Left lung (tissue), 4 donors: ENCODE measurements at regions not wholly inside any gene's neighbourhood (a gene's known extent, or its start where the extent isn't known, plus 50 kb on each side); places are given as distances from the start of the nearest gene placed in this dataset.

Source experiments
- ATAC-seq: fragments of 200-7000 bp; cut with Tn5 transposase; one replicate; pipeline ENCODE4 v1.9.1; 2020; ENCODE audit warnings: moderate library complexity
- DNase-seq, 4 donors: peaks; one replicate each; pipeline ENCODE4 v3.0.0-alpha.2; 2013 to 2020
- H3K27ac ChIP-seq, 2 donors: fragments of 200-600 bp; sonication (generic) in 1 of 2; one replicate each; pipeline versions ENCODE4 v1.5.0 to v1.8.0; 2020 to 2021
- H3K27me3 ChIP-seq, 2 donors: fragments of 200-600 bp; sonication (generic) in 1 of 2; one replicate each; pipeline versions ENCODE4 v1.5.0 to v1.8.0; 2020 to 2021
- H3K36me3 ChIP-seq, 2 donors: fragments of 200-600 bp; sonication (generic) in 1 of 2; one replicate each; pipeline versions ENCODE4 v1.5.0 to v1.8.0; 2020 to 2021
- H3K4me1 ChIP-seq, 2 donors: fragments of 200-600 bp; one replicate each; pipeline ENCODE4 v1.8.0; 2021
- H3K4me3 ChIP-seq, 2 donors: fragments of 200-600 bp; sonication (generic) in 1 of 2; one replicate each; pipeline versions ENCODE4 v1.5.0 to v1.8.0; 2020 to 2021; ENCODE audit warnings: mild to moderate bottlenecking in 1 of 2
- H3K9me3 ChIP-seq, 2 donors: fragments of 200-600 bp; sonication (generic) in 1 of 2; one replicate each; pipeline versions ENCODE4 v1.5.0 to v1.8.0; 2020 to 2021
- intact Hi-C, 2 donors: fragments of 100-400 bp; cut with DNase I; formaldehyde crosslinking; loops; one replicate each; pipeline versions ENCODE4 v1.11.2 to v1.14.2; 2022
- TF ChIP-seq, protein P1 (sequence below), 2 donors: fragments of 200-600 bp; sonication (generic) in 1 of 2; IDR thresholded peaks; one replicate each; pipeline versions ENCODE4 v1.5.0 to v1.8.0; 2021; ENCODE audit warnings: antibody characterized with exemption in 2 of 2
- donor health status: DM: no; HTN: yes; CAD: no.
- donor health status: DM: no; HTN: no; CAD: no.

DNA sequence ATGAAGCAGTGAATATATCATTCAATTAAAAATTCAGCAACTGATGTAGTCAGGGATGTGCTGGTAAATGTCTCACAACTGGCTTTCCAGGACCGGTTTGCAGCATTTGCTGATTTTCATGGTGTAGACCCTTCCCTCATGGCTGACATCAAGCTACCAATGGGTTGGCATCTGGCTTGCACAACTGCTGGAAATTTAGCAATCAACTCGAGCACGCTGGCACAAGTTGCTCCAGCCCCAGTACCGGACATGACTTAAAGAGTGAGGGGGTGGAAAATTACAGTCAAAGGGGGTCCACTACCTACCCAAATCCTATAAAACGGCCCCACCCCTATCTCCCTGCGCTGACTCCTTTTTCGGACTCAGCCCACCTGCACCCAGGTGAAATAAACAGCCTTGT lies 198.4 kb upstream of the NRP1 start:
- ATAC-seq (no peak), DNase-seq (no peak)
- Histone ChIP-seq H3K27ac (no peak overlapping the region), H3K27me3 (no peaks in the 10 kb centered on the region), H3K36me3 (no peaks in the 10 kb centered on the region), H3K4me1 (no peaks in the 10 kb centered on the region), H3K9me3 (peaks cover 0 to 2% of the 10 kb centered on the region in 2 donors), H3K4me3 (no peak overlapping the region)
- TF ChIP-seq, protein P1, sequence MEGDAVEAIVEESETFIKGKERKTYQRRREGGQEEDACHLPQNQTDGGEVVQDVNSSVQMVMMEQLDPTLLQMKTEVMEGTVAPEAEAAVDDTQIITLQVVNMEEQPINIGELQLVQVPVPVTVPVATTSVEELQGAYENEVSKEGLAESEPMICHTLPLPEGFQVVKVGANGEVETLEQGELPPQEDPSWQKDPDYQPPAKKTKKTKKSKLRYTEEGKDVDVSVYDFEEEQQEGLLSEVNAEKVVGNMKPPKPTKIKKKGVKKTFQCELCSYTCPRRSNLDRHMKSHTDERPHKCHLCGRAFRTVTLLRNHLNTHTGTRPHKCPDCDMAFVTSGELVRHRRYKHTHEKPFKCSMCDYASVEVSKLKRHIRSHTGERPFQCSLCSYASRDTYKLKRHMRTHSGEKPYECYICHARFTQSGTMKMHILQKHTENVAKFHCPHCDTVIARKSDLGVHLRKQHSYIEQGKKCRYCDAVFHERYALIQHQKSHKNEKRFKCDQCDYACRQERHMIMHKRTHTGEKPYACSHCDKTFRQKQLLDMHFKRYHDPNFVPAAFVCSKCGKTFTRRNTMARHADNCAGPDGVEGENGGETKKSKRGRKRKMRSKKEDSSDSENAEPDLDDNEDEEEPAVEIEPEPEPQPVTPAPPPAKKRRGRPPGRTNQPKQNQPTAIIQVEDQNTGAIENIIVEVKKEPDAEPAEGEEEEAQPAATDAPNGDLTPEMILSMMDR (IDR thresholded peaks at IDR 0.05): no peak
- intact Hi-C loops: no loop called here

DNA sequence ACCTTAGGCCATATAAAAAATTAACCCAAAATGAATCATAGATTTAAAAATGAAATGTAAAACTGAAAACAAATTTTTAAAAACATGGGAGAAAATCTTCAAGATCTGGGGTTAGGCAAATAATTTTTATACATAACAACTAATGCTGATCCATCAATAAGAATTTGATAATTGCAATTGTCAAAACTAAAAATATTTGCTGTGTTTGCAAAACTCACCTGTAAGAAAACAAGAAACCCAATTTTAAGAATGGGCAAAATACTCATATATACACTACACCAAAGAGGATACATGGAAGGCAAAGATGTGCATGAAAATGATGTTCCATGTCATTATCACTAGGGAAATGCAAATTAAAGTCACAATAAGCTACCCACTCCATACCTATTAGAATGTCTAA lies 194.8 kb upstream of the NRP1 start:
- H3K27ac ChIP-seq: no peak overlapping the region
- DNase-seq (no peak), ATAC-seq (no peak)
- H3K9me3 ChIP-seq: peaks cover 0 to 2% of the 10 kb centered on the region in 2 donors
- H3K27me3 ChIP-seq: no peaks in the 10 kb centered on the region
- intact Hi-C loops: no loop called here
- no peaks in the 10 kb centered on the region for H3K36me3 ChIP-seq
- H3K4me1 ChIP-seq: no peaks in the 10 kb centered on the region
- TF ChIP-seq, protein P1 (IDR thresholded peaks at IDR 0.05): no peak
- H3K4me3 ChIP-seq: no peak overlapping the region

DNA sequence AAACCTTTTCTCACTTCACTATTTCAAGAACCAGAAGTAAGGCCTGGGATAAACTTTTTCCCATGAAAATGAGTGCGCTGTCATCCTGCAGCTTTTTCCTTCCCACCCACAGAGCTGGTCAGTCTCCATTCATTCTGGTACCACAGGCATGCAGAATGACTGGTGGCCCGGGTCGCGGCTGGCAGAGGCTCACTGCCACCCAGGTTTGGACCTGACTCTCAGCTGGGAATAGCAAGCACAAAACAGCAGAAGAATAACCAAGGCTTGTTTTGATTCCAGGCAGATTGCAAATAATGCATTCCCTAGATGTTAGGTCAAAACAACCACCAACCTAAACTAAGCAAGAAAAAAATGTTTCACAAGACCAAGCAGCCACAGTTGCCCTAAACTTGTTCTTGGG lies 190.5 kb upstream of the NRP1 start:
- TF ChIP-seq, protein P1 (IDR thresholded peaks at IDR 0.05): no peak
- DNase-seq: no peak
- Histone ChIP-seq H3K9me3 (peaks cover 0 to 2% of the 10 kb centered on the region in 2 donors), H3K27me3 (no peaks in the 10 kb centered on the region), H3K27ac (no peak overlapping the region), H3K4me3 (no peak overlapping the region), H3K4me1 (no peaks in the 10 kb centered on the region), H3K36me3 (no peaks in the 10 kb centered on the region)
- no peak for ATAC-seq
- intact Hi-C loops: no loop called here

DNA sequence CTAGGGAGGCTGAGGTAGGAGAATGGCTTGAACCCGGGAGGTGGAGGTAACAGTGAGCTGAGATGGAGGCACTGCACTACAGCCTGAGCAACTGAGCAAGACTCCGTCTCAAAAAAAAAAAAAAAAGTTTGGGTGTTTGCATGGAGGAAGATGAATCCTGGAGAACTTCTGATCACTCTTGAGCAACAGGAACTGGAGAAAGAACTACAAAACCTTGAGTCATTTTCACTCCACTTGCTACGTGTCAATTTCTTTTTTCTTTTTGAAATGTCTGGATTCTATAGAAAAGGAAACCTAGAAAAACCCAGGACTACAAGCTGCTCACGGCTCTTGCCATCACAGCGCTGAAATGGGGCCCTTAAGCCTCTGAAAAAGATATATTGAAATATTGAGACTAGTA lies 189.6 kb upstream of the NRP1 start:
- TF ChIP-seq, protein P1 (IDR thresholded peaks at IDR 0.05): no peak
- intact Hi-C loops: no loop called here
- Histone ChIP-seq H3K27ac (no peak overlapping the region), H3K36me3 (no peaks in the 10 kb centered on the region), H3K4me3 (no peak overlapping the region), H3K27me3 (no peaks in the 10 kb centered on the region), H3K9me3 (peaks cover 0 to 2% of the 10 kb centered on the region in 2 donors), H3K4me1 (no peaks in the 10 kb centered on the region)
- DNase-seq (no peak), ATAC-seq (no peak)

DNA sequence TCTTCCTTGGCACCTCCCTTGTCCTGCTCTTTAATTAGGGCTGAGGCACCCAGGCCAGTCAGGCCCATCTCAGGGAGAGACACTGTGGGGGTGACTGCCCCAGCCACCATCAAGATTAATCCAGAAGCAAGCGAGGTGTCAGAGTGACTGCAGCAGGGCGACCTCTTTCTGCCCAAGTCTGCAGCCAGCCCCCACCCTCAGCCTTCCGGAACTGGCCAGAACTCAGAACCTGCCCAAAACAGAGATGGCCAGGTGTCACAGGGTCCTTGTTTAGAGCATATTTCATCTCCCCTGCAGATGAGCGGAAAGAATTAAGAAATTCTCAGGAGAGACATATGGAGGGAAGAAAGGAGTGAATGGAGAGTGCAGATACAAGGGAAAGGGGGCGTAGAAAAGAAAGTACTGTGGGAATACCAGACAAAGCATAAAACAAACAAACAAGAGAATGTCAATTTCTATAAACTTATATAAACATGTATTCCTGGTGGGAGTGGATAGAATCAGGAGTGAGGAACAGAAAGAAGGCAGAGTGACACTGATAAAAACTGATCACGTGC lies 188.8 kb upstream of the NRP1 start:
- no peaks in the 10 kb centered on the region for H3K36me3 ChIP-seq
- TF ChIP-seq, protein P1 (IDR thresholded peaks at IDR 0.05): no peak
- no peak for DNase-seq
- H3K27ac ChIP-seq: no peak overlapping the region
- ATAC-seq: no peak
- H3K9me3 ChIP-seq: no peaks in the 10 kb centered on the region
- H3K27me3 ChIP-seq: no peaks in the 10 kb centered on the region
- intact Hi-C loops: no loop called here
- no peaks in the 10 kb centered on the region for H3K4me1 ChIP-seq
- H3K4me3 ChIP-seq: no peak overlapping the region
